GM23338 (cell line): ENCODE measurements at regions not wholly inside any gene's neighbourhood (a gene's known extent, or its start where the extent isn't known, plus 50 kb on each side); places are given as distances from the start of the nearest gene placed in this dataset.

Experiments
- ATAC-seq: fragments of 200-7000 bp; cut with Tn5 transposase; 3 replicates; pipeline ENCODE4 v1.9.1; 2020
- DNase-seq: peaks from one replicate; pipeline ENCODE4 v3.0.0-alpha.2; 2015; ENCODE audit warnings: low spot score
- H2AFZ ChIP-seq: fragments of 200-600 bp; sonication (generic); 2 replicates; pipeline ENCODE4 v1.8.0; 2016; ENCODE audit warnings: antibody characterized with exemption, mild to moderate bottlenecking, moderate library complexity
- H3F3A ChIP-seq: fragments of 200-600 bp; sonication (generic); replicated peaks from 2 replicates; pipeline ENCODE4 v1.8.0; 2017; ENCODE audit warnings: antibody characterized with exemption, mixed run types, low read depth
- H3K27ac ChIP-seq: fragments of 200-600 bp; sonication (generic); 2 replicates; pipeline ENCODE4 v1.6.1; 2016; ENCODE audit warnings: low read depth
- H3K27me3 ChIP-seq: fragments of 200-600 bp; sonication (generic); 2 replicates; pipeline ENCODE4 v1.8.0; 2016; ENCODE audit warnings: mild to moderate bottlenecking, mixed run types, moderate library complexity; ENCODE audit not compliant: insufficient read depth
- H3K36me3 ChIP-seq: fragments of 200-600 bp; sonication (generic); 2 replicates; pipeline ENCODE4 v1.8.0; 2016; ENCODE audit warnings: mild to moderate bottlenecking; ENCODE audit not compliant: insufficient read depth
- H3K4me1 ChIP-seq: fragments of 200-600 bp; sonication (generic); 2 replicates; pipeline ENCODE4 v1.8.0; 2016; ENCODE audit warnings: mild to moderate bottlenecking, moderate library complexity; ENCODE audit not compliant: insufficient read depth
- H3K4me2 ChIP-seq: fragments of 200-600 bp; sonication (generic); 2 replicates; pipeline ENCODE4 v1.7.1; 2017; ENCODE audit warnings: mixed run types
- H3K4me3 ChIP-seq: fragments of 200-600 bp; sonication (generic); 2 replicates; pipeline ENCODE4 v1.6.1; 2016; ENCODE audit warnings: mixed run types
- H3K79me2 ChIP-seq: fragments of 200-600 bp; sonication (generic); replicated peaks from 2 replicates; pipeline ENCODE4 v1.8.0; 2017; ENCODE audit warnings: mild to moderate bottlenecking; ENCODE audit not compliant: insufficient read depth
- H3K9me2 ChIP-seq: fragments of 200-600 bp; sonication (generic); 2 replicates; pipeline ENCODE4 v1.8.0; 2017; ENCODE audit not compliant: insufficient read depth
- H4K20me1 ChIP-seq: fragments of 200-600 bp; sonication (generic); replicated peaks from 2 replicates; pipeline ENCODE4 v1.8.0; 2017; ENCODE audit warnings: mild to moderate bottlenecking; ENCODE audit not compliant: insufficient read depth
- H3K27ac Mint-ChIP-seq: 2 replicates; pipeline ENCODE4 v1.8.0; 2020; ENCODE audit warnings: inconsistent platforms, mild to moderate bottlenecking, moderate library complexity, mixed read lengths
- H3K27me3 Mint-ChIP-seq: 3 replicates; pipeline ENCODE4 v1.8.0; 2022; ENCODE audit warnings: low read depth, mild to moderate bottlenecking, moderate library complexity, mixed read lengths, inconsistent platforms; ENCODE audit not compliant: insufficient read depth, poor library complexity
- H3K36me3 Mint-ChIP-seq: 3 replicates; pipeline ENCODE4 v1.8.0; 2021; ENCODE audit warnings: low read depth, mild to moderate bottlenecking, inconsistent platforms, moderate library complexity, mixed read lengths
- H3K4me1 Mint-ChIP-seq: 3 replicates; pipeline ENCODE4 v1.8.0; 2020; ENCODE audit warnings: mild to moderate bottlenecking, inconsistent platforms, mixed read lengths
- H3K4me3 Mint-ChIP-seq: 3 replicates; pipeline ENCODE4 v1.8.0; 2021; ENCODE audit warnings: moderate library complexity, mild to moderate bottlenecking, inconsistent platforms, mixed read lengths
- H3K9me3 Mint-ChIP-seq: 3 replicates; pipeline ENCODE4 v1.8.0; 2020; ENCODE audit warnings: moderate library complexity, mild to moderate bottlenecking, inconsistent platforms, mixed read lengths
- EZH2 ChIP-seq: fragments of 200-600 bp; sonication (generic); IDR thresholded peaks from one replicate; pipeline ENCODE4 v1.8.0; 2017; ENCODE audit warnings: antibody characterized with exemption, mild to moderate bottlenecking, low read depth; ENCODE audit not compliant: unreplicated experiment
- EZH2phosphoT487 ChIP-seq: fragments of 200-600 bp; sonication (generic); IDR thresholded peaks from one replicate; pipeline ENCODE4 v1.8.1; 2018; ENCODE audit warnings: antibody characterized with exemption; ENCODE audit not compliant: unreplicated experiment
- JUNB ChIP-seq: IDR thresholded peaks from one replicate; pipeline ENCODE4 v1.6.1; 2016; ENCODE audit warnings: antibody characterized with exemption; ENCODE audit not compliant: unreplicated experiment
- NANOG ChIP-seq: IDR thresholded peaks from 2 replicates; pipeline ENCODE4 v1.6.1; 2016; ENCODE audit warnings: antibody characterized with exemption, borderline replicate concordance
- POLR2AphosphoS5 ChIP-seq: IDR thresholded peaks from 2 replicates; pipeline ENCODE4 v1.6.1; 2016; ENCODE audit warnings: antibody characterized with exemption, low read depth
- ZNF331 ChIP-seq: fragments of 250-450 bp; sonication (Bioruptor Pico); IDR thresholded peaks from 2 replicates; pipeline ENCODE4 v1.5.0; 2020; ENCODE audit warnings: low read depth, mild to moderate bottlenecking, moderate library complexity
- TF ChIP-seq, protein P1 (sequence below): IDR thresholded peaks from 2 replicates; pipeline ENCODE4 v1.6.1; 2016; ENCODE audit warnings: antibody characterized with exemption
- TF ChIP-seq, protein P2 (sequence below): IDR thresholded peaks from one replicate; pipeline ENCODE4 v1.6.1; 2018; ENCODE audit warnings: antibody characterized with exemption; ENCODE audit not compliant: unreplicated experiment
- TF ChIP-seq, protein P3 (sequence below): fragments of 250-450 bp; sonication (Bioruptor Pico); IDR thresholded peaks from 2 replicates; pipeline ENCODE4 v1.5.0; 2020; ENCODE audit warnings: mild to moderate bottlenecking, moderate library complexity

DNA sequence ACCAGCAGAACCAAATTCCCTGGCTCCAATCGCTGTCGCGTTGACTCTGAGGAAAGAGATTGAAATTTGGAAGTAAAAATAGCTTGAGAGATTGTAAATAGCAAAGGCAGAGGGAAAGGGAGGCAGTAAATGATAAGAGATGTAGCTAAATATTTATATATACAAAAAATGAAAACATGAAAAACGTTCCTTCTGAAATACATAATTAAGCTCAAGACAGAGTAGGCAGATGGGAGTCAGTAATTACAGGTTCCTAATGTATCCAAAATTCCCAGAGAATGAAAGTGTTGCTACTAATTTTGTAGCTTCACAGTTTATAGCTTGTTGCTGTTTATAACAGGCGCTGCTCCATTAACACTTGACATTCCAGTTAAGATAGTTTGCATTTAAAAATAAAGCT, 648.7 kb downstream of the KCNA4 start:
- Mint-ChIP-seq H3K36me3 (no peaks in the 10 kb centered on the region; the same call in 2 of the 3 replicates), H3K9me3 (peaks cover 16% of the 10 kb centered on the region), H3K27me3 (peaks cover 44% of the 10 kb centered on the region), H3K27ac (no peak overlapping the region), H3K4me3 (no peak overlapping the region), H3K4me1 (no peaks in the 10 kb centered on the region)
- peaks cover 56% of the 10 kb centered on the region for H3K27me3 ChIP-seq
- H2AFZ ChIP-seq, result no peak overlapping the region
- H3K4me3 ChIP-seq, result no peak overlapping the region
- H4K20me1 ChIP-seq, result no peaks in the 10 kb centered on the region; the same call in 1 of the 2 replicates
- TF ChIP-seq NANOG (no peak), ZNF331 (CRISPR knock-in tag) (no peak), POLR2AphosphoS5 (no peak), JUNB (no peak), EZH2phosphoT487 (no peak), EZH2 (no peak)
- TF ChIP-seq, protein P1, sequence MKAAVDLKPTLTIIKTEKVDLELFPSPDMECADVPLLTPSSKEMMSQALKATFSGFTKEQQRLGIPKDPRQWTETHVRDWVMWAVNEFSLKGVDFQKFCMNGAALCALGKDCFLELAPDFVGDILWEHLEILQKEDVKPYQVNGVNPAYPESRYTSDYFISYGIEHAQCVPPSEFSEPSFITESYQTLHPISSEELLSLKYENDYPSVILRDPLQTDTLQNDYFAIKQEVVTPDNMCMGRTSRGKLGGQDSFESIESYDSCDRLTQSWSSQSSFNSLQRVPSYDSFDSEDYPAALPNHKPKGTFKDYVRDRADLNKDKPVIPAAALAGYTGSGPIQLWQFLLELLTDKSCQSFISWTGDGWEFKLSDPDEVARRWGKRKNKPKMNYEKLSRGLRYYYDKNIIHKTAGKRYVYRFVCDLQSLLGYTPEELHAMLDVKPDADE, result no peak
- TF ChIP-seq, protein P2, sequence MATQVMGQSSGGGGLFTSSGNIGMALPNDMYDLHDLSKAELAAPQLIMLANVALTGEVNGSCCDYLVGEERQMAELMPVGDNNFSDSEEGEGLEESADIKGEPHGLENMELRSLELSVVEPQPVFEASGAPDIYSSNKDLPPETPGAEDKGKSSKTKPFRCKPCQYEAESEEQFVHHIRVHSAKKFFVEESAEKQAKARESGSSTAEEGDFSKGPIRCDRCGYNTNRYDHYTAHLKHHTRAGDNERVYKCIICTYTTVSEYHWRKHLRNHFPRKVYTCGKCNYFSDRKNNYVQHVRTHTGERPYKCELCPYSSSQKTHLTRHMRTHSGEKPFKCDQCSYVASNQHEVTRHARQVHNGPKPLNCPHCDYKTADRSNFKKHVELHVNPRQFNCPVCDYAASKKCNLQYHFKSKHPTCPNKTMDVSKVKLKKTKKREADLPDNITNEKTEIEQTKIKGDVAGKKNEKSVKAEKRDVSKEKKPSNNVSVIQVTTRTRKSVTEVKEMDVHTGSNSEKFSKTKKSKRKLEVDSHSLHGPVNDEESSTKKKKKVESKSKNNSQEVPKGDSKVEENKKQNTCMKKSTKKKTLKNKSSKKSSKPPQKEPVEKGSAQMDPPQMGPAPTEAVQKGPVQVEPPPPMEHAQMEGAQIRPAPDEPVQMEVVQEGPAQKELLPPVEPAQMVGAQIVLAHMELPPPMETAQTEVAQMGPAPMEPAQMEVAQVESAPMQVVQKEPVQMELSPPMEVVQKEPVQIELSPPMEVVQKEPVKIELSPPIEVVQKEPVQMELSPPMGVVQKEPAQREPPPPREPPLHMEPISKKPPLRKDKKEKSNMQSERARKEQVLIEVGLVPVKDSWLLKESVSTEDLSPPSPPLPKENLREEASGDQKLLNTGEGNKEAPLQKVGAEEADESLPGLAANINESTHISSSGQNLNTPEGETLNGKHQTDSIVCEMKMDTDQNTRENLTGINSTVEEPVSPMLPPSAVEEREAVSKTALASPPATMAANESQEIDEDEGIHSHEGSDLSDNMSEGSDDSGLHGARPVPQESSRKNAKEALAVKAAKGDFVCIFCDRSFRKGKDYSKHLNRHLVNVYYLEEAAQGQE, result no peak
- TF ChIP-seq, protein P3, sequence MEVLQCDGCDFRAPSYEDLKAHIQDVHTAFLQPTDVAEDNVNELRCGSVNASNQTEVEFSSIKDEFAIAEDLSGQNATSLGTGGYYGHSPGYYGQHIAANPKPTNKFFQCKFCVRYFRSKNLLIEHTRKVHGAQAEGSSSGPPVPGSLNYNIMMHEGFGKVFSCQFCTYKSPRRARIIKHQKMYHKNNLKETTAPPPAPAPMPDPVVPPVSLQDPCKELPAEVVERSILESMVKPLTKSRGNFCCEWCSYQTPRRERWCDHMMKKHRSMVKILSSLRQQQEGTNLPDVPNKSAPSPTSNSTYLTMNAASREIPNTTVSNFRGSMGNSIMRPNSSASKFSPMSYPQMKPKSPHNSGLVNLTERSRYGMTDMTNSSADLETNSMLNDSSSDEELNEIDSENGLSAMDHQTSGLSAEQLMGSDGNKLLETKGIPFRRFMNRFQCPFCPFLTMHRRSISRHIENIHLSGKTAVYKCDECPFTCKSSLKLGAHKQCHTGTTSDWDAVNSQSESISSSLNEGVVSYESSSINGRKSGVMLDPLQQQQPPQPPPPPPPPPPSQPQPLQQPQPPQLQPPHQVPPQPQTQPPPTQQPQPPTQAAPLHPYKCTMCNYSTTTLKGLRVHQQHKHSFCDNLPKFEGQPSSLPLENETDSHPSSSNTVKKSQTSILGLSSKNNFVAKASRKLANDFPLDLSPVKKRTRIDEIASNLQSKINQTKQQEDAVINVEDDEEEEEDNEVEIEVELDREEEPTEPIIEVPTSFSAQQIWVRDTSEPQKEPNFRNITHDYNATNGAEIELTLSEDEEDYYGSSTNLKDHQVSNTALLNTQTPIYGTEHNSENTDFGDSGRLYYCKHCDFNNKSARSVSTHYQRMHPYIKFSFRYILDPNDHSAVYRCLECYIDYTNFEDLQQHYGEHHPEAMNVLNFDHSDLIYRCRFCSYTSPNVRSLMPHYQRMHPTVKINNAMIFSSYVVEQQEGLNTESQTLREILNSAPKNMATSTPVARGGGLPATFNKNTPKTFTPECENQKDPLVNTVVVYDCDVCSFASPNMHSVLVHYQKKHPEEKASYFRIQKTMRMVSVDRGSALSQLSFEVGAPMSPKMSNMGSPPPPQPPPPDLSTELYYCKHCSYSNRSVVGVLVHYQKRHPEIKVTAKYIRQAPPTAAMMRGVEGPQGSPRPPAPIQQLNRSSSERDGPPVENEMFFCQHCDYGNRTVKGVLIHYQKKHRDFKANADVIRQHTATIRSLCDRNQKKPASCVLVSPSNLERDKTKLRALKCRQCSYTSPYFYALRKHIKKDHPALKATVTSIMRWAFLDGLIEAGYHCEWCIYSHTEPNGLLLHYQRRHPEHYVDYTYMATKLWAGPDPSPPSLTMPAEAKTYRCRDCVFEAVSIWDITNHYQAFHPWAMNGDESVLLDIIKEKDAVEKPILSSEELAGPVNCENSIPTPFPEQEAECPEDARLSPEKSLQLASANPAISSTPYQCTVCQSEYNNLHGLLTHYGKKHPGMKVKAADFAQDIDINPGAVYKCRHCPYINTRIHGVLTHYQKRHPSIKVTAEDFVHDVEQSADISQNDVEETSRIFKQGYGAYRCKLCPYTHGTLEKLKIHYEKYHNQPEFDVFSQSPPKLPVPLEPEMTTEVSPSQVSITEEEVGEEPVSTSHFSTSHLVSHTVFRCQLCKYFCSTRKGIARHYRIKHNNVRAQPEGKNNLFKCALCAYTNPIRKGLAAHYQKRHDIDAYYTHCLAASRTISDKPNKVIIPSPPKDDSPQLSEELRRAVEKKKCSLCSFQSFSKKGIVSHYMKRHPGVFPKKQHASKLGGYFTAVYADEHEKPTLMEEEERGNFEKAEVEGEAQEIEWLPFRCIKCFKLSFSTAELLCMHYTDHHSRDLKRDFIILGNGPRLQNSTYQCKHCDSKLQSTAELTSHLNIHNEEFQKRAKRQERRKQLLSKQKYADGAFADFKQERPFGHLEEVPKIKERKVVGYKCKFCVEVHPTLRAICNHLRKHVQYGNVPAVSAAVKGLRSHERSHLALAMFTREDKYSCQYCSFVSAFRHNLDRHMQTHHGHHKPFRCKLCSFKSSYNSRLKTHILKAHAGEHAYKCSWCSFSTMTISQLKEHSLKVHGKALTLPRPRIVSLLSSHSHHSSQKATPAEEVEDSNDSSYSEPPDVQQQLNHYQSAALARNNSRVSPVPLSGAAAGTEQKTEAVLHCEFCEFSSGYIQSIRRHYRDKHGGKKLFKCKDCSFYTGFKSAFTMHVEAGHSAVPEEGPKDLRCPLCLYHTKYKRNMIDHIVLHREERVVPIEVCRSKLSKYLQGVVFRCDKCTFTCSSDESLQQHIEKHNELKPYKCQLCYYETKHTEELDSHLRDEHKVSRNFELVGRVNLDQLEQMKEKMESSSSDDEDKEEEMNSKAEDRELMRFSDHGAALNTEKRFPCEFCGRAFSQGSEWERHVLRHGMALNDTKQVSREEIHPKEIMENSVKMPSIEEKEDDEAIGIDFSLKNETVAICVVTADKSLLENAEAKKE, result no peak
- H3K27ac ChIP-seq, result no peak overlapping the region
- no peaks in the 10 kb centered on the region for H3K36me3 ChIP-seq
- no peaks in the 10 kb centered on the region for H3K9me2 ChIP-seq
- no peaks in the 10 kb centered on the region for H3K79me2 ChIP-seq
- DNase-seq (no peak), ATAC-seq (no peak)
- H3K4me1 ChIP-seq, result no peaks in the 10 kb centered on the region
- H3F3A ChIP-seq, result no peaks in the 10 kb centered on the region
- H3K4me2 ChIP-seq, result no peak overlapping the region
